ENCODE measurements at regions not wholly inside any gene's neighbourhood (a gene's known extent, or its start where the extent isn't known, plus 50 kb on each side); places are given as distances from the start of the nearest gene placed in this dataset.

- no peak overlapping the region for H3K9ac ChIP-seq (ENCODE audit: insufficient read depth, low read length, poor library complexity, severe bottlenecking)
- no peak for TF ChIP-seq CTCF (IDR thresholded peaks at IDR 0.05)
- no peaks in the 10 kb centered on the region for H3K4me1 ChIP-seq (ENCODE audit: control insufficient read depth in 1 of 2, insufficient read depth in 2 of 2, low read length in 2 of 2)
- no peaks in the 10 kb centered on the region for H3K36me3 Mint-ChIP-seq
- DNase-seq = no peak
- no peaks in the 10 kb centered on the region for H4K20me1 ChIP-seq (ENCODE audit: insufficient read depth, low read length)
- H2AFZ ChIP-seq (ENCODE audit: insufficient read depth, low read depth, low read length, poor library complexity, severe bottlenecking) = no peak overlapping the region
- H3K27ac ChIP-seq (ENCODE audit: low read depth in 1 of 2, low read length in 2 of 2) = no peak overlapping the region
- H3K79me2 ChIP-seq (ENCODE audit: insufficient read depth, low read length) = no peaks in the 10 kb centered on the region
- no peaks in the 10 kb centered on the region for H3K9me3 ChIP-seq (replicated peaks in 1 of 2; ENCODE audit: control insufficient read depth in 1 of 2, insufficient read depth in 1 of 2, low read length in 2 of 2)
- no peak overlapping the region for H3K4me3 Mint-ChIP-seq
- no peaks in the 10 kb centered on the region for H3K36me3 ChIP-seq (replicated peaks in 1 of 2; ENCODE audit: control insufficient read depth in 1 of 2, insufficient read depth in 2 of 2, low read length in 2 of 2)
- no peak overlapping the region for H3K4me2 ChIP-seq (replicated peaks; ENCODE audit: extremely low read depth, low read length, poor library complexity, severe bottlenecking)
- intact Hi-C loops (cut with micrococcal nuclease) = no loop called here
- peaks cover 6% of the 10 kb centered on the region for H3K4me1 Mint-ChIP-seq
- H3K4me3 ChIP-seq (replicated peaks in 1 of 3; ENCODE audit: low read depth in 2 of 3, low read length in 3 of 3) = no peak overlapping the region
- peaks cover 0 to 5% (median 3%) of the 10 kb centered on the region in 3 donors for H3K27me3 Mint-ChIP-seq (ENCODE audit: low read depth in 3 of 3)
- H3K9me3 Mint-ChIP-seq = no peaks in the 10 kb centered on the region
- H3K27ac Mint-ChIP-seq = no peak overlapping the region
- H3K27me3 ChIP-seq (ENCODE audit: control insufficient read depth in 2 of 2, insufficient read depth in 2 of 2, low read length in 2 of 2) = no peaks in the 10 kb centered on the region
Observed at GRCh38 chr2:196286821-196287220, 115.4 kb upstream of the STK17B start.

GRCh38 chr2:196287523-196287922, 116.1 kb upstream of the STK17B start:
- Histone ChIP-seq H3K4me3 (replicated peaks in 1 of 3; ENCODE audit: low read depth in 2 of 3, low read length in 3 of 3) (no peak overlapping the region), H3K4me2 (replicated peaks; ENCODE audit: extremely low read depth, low read length, poor library complexity, severe bottlenecking) (no peak overlapping the region), H2AFZ (ENCODE audit: insufficient read depth, low read depth, low read length, poor library complexity, severe bottlenecking) (no peak overlapping the region), H3K36me3 (replicated peaks in 1 of 2; ENCODE audit: control insufficient read depth in 1 of 2, insufficient read depth in 2 of 2, low read length in 2 of 2) (no peaks in the 10 kb centered on the region), H4K20me1 (ENCODE audit: insufficient read depth, low read length) (no peaks in the 10 kb centered on the region), H3K4me1 (ENCODE audit: control insufficient read depth in 1 of 2, insufficient read depth in 2 of 2, low read length in 2 of 2) (no peaks in the 10 kb centered on the region), H3K9ac (ENCODE audit: insufficient read depth, low read length, poor library complexity, severe bottlenecking) (no peak overlapping the region), H3K9me3 (replicated peaks in 1 of 2; ENCODE audit: control insufficient read depth in 1 of 2, insufficient read depth in 1 of 2, low read length in 2 of 2) (no peaks in the 10 kb centered on the region), H3K79me2 (ENCODE audit: insufficient read depth, low read length) (no peaks in the 10 kb centered on the region), H3K27me3 (ENCODE audit: control insufficient read depth in 2 of 2, insufficient read depth in 2 of 2, low read length in 2 of 2) (no peaks in the 10 kb centered on the region), H3K27ac (ENCODE audit: low read depth in 1 of 2, low read length in 2 of 2) (no peak overlapping the region)
- Mint-ChIP-seq H3K4me3 (no peak overlapping the region), H3K9me3 (no peaks in the 10 kb centered on the region), H3K27ac (no peak overlapping the region), H3K27me3 (ENCODE audit: low read depth in 3 of 3) (peaks cover 0 to 5% (median 3%) of the 10 kb centered on the region in 3 donors), H3K4me1 (peaks cover 6% of the 10 kb centered on the region), H3K36me3 (no peaks in the 10 kb centered on the region)
- WGBS (ENCODE audit: insufficient coverage) = 100% methylated on average over 1 of the region's 1 CpG
- no peak for DNase-seq
- intact Hi-C loops (cut with micrococcal nuclease) = no loop called here
- TF ChIP-seq CTCF (IDR thresholded peaks at IDR 0.05) = no peak

Measured in CD14-positive monocyte (primary cell).